ENCODE measurements at regions not wholly inside any gene's neighbourhood (a gene's known extent, or its start where the extent isn't known, plus 50 kb on each side); places are given as distances from the start of the nearest gene placed in this dataset.

GRCh38 chrX:10325611-10326010 is 168.8 kb downstream of the CLCN4 start:
- peak; percentile 22 for DNase-seq (ENCODE audit: low spot score)
- CTCF ChIA-PET = interaction anchor here (1.0 kb wide), 1 partner anchor 135 kb away, joined by 3 read pairs; no protein-coding TSS in a partner anchor
- no peaks in the 10 kb centered on the region for H3K36me3 ChIP-seq (ENCODE audit: insufficient read depth, low read length, poor library complexity, severe bottlenecking)
- POLR2A ChIA-PET (ENCODE audit: low non-redundant PET) = no interaction called here
- TF ChIP-seq, protein P1, sequence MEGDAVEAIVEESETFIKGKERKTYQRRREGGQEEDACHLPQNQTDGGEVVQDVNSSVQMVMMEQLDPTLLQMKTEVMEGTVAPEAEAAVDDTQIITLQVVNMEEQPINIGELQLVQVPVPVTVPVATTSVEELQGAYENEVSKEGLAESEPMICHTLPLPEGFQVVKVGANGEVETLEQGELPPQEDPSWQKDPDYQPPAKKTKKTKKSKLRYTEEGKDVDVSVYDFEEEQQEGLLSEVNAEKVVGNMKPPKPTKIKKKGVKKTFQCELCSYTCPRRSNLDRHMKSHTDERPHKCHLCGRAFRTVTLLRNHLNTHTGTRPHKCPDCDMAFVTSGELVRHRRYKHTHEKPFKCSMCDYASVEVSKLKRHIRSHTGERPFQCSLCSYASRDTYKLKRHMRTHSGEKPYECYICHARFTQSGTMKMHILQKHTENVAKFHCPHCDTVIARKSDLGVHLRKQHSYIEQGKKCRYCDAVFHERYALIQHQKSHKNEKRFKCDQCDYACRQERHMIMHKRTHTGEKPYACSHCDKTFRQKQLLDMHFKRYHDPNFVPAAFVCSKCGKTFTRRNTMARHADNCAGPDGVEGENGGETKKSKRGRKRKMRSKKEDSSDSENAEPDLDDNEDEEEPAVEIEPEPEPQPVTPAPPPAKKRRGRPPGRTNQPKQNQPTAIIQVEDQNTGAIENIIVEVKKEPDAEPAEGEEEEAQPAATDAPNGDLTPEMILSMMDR (conservative IDR thresholded peaks at IDR 0.05; ENCODE audit: low read depth, low read length) = no peak
- TF ChIP-seq EZH2 (IDR thresholded peaks at IDR 0.05; ENCODE audit: borderline replicate concordance, low read depth, low read length, poor library complexity, severe bottlenecking) = no peak
- no peaks in the 10 kb centered on the region for H3K27me3 ChIP-seq (replicated peaks; ENCODE audit: insufficient read depth, low read depth, low read length, poor library complexity)
- intact Hi-C loops (cut with micrococcal nuclease; ENCODE audit: unreplicated experiment) = loop anchor here (5.0 kb wide), 1 partner anchor 133 kb away; no protein-coding TSS in a partner anchor
- H3K9me3 ChIP-seq (ENCODE audit: low read depth, low read length, poor library complexity, severe bottlenecking) = no peaks in the 10 kb centered on the region
- no TSS peak for BruUV-seq (replicated peaks)
- no peaks in the 10 kb centered on the region for H3K4me1 ChIP-seq (ENCODE audit: insufficient read depth, low read length, poor library complexity, severe bottlenecking)
- H3K4me3 ChIP-seq (ENCODE audit: low read depth, low read length, poor library complexity, severe bottlenecking) = no peak overlapping the region
- no peak overlapping the region for H3K27ac ChIP-seq (ENCODE audit: low read depth, low read length, poor library complexity, severe bottlenecking)

DNA sequence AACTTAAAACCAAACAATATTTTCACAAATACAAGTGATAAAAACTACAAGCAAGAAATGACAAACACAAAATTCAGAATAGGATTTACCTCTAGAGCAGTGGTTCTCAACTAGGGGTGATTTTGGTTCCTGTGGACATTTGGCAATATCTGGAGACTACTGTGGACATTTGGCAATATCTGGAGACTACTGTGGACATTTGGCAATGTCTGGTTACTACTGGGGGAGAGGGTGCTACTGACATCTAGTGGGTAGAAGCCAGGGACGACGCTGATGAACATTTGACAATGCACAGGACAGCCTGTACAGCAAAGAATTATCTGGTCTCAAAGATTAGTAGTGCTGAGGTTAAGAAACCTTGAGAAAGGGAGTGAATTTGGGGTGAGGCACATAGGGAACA is 169.8 kb downstream of the CLCN4 start:
- Histone ChIP-seq H3K27ac (ENCODE audit: low read depth, low read length, poor library complexity, severe bottlenecking) (no peak overlapping the region), H3K27me3 (replicated peaks; ENCODE audit: insufficient read depth, low read depth, low read length, poor library complexity) (no peaks in the 10 kb centered on the region), H3K36me3 (ENCODE audit: insufficient read depth, low read length, poor library complexity, severe bottlenecking) (no peaks in the 10 kb centered on the region), H3K9me3 (ENCODE audit: low read depth, low read length, poor library complexity, severe bottlenecking) (no peaks in the 10 kb centered on the region), H3K4me3 (ENCODE audit: low read depth, low read length, poor library complexity, severe bottlenecking) (no peak overlapping the region), H3K4me1 (ENCODE audit: insufficient read depth, low read length, poor library complexity, severe bottlenecking) (no peaks in the 10 kb centered on the region)
- intact Hi-C loops (cut with micrococcal nuclease; ENCODE audit: unreplicated experiment) = loop anchor here (5.0 kb wide), 1 partner anchor 134 kb away; no protein-coding TSS in a partner anchor
- CTCF ChIA-PET = interaction anchor here (1.0 kb wide), 1 partner anchor 136 kb away, joined by 3 read pairs; no protein-coding TSS in a partner anchor
- BruUV-seq (replicated peaks) = no TSS peak
- POLR2A ChIA-PET (ENCODE audit: low non-redundant PET) = no interaction called here
- peak; percentile 23 for DNase-seq (ENCODE audit: low spot score)
- TF ChIP-seq, protein P1 (conservative IDR thresholded peaks at IDR 0.05; ENCODE audit: low read depth, low read length) = peak; percentile 38
- no peak for TF ChIP-seq EZH2 (IDR thresholded peaks at IDR 0.05; ENCODE audit: borderline replicate concordance, low read depth, low read length, poor library complexity, severe bottlenecking)

- DNase-seq (ENCODE audit: low spot score) = peak; percentile 17
- no peaks in the 10 kb centered on the region for H3K4me1 ChIP-seq (ENCODE audit: insufficient read depth, low read length, poor library complexity, severe bottlenecking)
- ChIA-PET POLR2A (ENCODE audit: low non-redundant PET) (no interaction called here), CTCF (no interaction called here)
- H3K4me3 ChIP-seq (ENCODE audit: low read depth, low read length, poor library complexity, severe bottlenecking) = no peak overlapping the region
- BruUV-seq (replicated peaks) = no TSS peak
- intact Hi-C loops (cut with micrococcal nuclease; ENCODE audit: unreplicated experiment) = loop anchor here (5.0 kb wide), 1 partner anchor 135 kb away; no protein-coding TSS in a partner anchor
- no peaks in the 10 kb centered on the region for H3K36me3 ChIP-seq (ENCODE audit: insufficient read depth, low read length, poor library complexity, severe bottlenecking)
- TF ChIP-seq EZH2 (IDR thresholded peaks at IDR 0.05; ENCODE audit: borderline replicate concordance, low read depth, low read length, poor library complexity, severe bottlenecking) = no peak
- TF ChIP-seq, protein P1 (conservative IDR thresholded peaks at IDR 0.05; ENCODE audit: low read depth, low read length) = no peak
- H3K9me3 ChIP-seq (ENCODE audit: low read depth, low read length, poor library complexity, severe bottlenecking) = no peaks in the 10 kb centered on the region
- H3K27me3 ChIP-seq (replicated peaks; ENCODE audit: insufficient read depth, low read depth, low read length, poor library complexity) = no peaks in the 10 kb centered on the region
- no peak overlapping the region for H3K27ac ChIP-seq (ENCODE audit: low read depth, low read length, poor library complexity, severe bottlenecking)
These were observed 170.9 kb downstream of the CLCN4 start for GRCh38 chrX:10327651-10328050.
